ENCODE measurements at regions not wholly inside any gene's neighbourhood (a gene's known extent, or its start where the extent isn't known, plus 50 kb on each side); places are given as distances from the start of the nearest gene placed in this dataset.

- no peak for ATAC-seq
These were observed 355.3 kb downstream of the MSX2 start for GRCh38 chr5:175079707-175080106.

GRCh38 chr5:175070283-175070682 lies 345.9 kb downstream of the MSX2 start:
- TF ChIP-seq PPARA (CRISPR knock-in tag; IDR thresholded peaks at IDR 0.05; ENCODE audit: borderline replicate concordance) (no peak), CREB5 (CRISPR knock-in tag; IDR thresholded peaks at IDR 0.05; ENCODE audit: low read depth) (no peak), CSDC2 (CRISPR knock-in tag; IDR thresholded peaks at IDR 0.05) (no peak), ESRRG (CRISPR knock-in tag; IDR thresholded peaks at IDR 0.05) (no peak), GLIS3 (CRISPR knock-in tag; IDR thresholded peaks at IDR 0.05) (no peak), ZNF70 (CRISPR knock-in tag; IDR thresholded peaks at IDR 0.05) (no peak), ZFP3 (CRISPR knock-in tag; IDR thresholded peaks at IDR 0.05) (no peak), ZNF565 (CRISPR knock-in tag; conservative IDR thresholded peaks at IDR 0.05; ENCODE audit: low read depth) (no peak), OSR1 (CRISPR knock-in tag; IDR thresholded peaks at IDR 0.05) (no peak), CSRNP3 (CRISPR knock-in tag; IDR thresholded peaks at IDR 0.05) (no peak), POU6F1 (CRISPR knock-in tag; IDR thresholded peaks at IDR 0.05; ENCODE audit: borderline replicate concordance, low read depth) (no peak), ISL1 (CRISPR knock-in tag; IDR thresholded peaks at IDR 0.05) (no peak), TOX (CRISPR knock-in tag; IDR thresholded peaks at IDR 0.05; ENCODE audit: borderline replicate concordance) (no peak), TCF4 (CRISPR knock-in tag; IDR thresholded peaks at IDR 0.05; ENCODE audit: borderline replicate concordance) (no peak), SNAI2 (CRISPR knock-in tag; IDR thresholded peaks at IDR 0.05) (no peak), BACH2 (CRISPR knock-in tag; IDR thresholded peaks at IDR 0.05; ENCODE audit: borderline replicate concordance) (no peak), ZFP30 (CRISPR knock-in tag; IDR thresholded peaks at IDR 0.05) (no peak)
- TF ChIP-seq, protein P1, sequence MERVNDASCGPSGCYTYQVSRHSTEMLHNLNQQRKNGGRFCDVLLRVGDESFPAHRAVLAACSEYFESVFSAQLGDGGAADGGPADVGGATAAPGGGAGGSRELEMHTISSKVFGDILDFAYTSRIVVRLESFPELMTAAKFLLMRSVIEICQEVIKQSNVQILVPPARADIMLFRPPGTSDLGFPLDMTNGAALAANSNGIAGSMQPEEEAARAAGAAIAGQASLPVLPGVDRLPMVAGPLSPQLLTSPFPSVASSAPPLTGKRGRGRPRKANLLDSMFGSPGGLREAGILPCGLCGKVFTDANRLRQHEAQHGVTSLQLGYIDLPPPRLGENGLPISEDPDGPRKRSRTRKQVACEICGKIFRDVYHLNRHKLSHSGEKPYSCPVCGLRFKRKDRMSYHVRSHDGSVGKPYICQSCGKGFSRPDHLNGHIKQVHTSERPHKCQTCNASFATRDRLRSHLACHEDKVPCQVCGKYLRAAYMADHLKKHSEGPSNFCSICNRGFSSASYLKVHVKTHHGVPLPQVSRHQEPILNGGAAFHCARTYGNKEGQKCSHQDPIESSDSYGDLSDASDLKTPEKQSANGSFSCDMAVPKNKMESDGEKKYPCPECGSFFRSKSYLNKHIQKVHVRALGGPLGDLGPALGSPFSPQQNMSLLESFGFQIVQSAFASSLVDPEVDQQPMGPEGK (CRISPR knock-in tag; IDR thresholded peaks at IDR 0.05; ENCODE audit: borderline replicate concordance), result no peak
- ATAC-seq, result no peak

More at GRCh38 chr5:175079707-175080106, 355.3 kb downstream of the MSX2 start:
- TF ChIP-seq PPARA (CRISPR knock-in tag; IDR thresholded peaks at IDR 0.05; ENCODE audit: borderline replicate concordance), result no peak
- TF ChIP-seq OSR1 (CRISPR knock-in tag; IDR thresholded peaks at IDR 0.05), result no peak
- no peak for TF ChIP-seq RARB (CRISPR knock-in tag; IDR thresholded peaks at IDR 0.05)
- TF ChIP-seq CREB5 (CRISPR knock-in tag; IDR thresholded peaks at IDR 0.05; ENCODE audit: low read depth), result no peak
- TF ChIP-seq ARNTL (CRISPR knock-in tag; IDR thresholded peaks at IDR 0.05; ENCODE audit: borderline replicate concordance, low read depth), result no peak
- TF ChIP-seq BACH2 (CRISPR knock-in tag; IDR thresholded peaks at IDR 0.05; ENCODE audit: borderline replicate concordance), result no peak
- TF ChIP-seq, protein P1 (CRISPR knock-in tag; IDR thresholded peaks at IDR 0.05; ENCODE audit: borderline replicate concordance), result no peak
- TF ChIP-seq TCF4 (CRISPR knock-in tag; IDR thresholded peaks at IDR 0.05; ENCODE audit: borderline replicate concordance), result no peak
- TF ChIP-seq ISL1 (CRISPR knock-in tag; IDR thresholded peaks at IDR 0.05), result no peak

GRCh38 chr5:175060257-175060656 lies 335.9 kb downstream of the MSX2 start:
- ATAC-seq, result peak; percentile 49

More at GRCh38 chr5:175060257-175060656, 335.9 kb downstream of the MSX2 start:
- no peak for TF ChIP-seq ZFP3 (CRISPR knock-in tag; IDR thresholded peaks at IDR 0.05)
- no peak for TF ChIP-seq GLIS3 (CRISPR knock-in tag; IDR thresholded peaks at IDR 0.05)
- no peak for TF ChIP-seq PPARA (CRISPR knock-in tag; IDR thresholded peaks at IDR 0.05; ENCODE audit: borderline replicate concordance)
- no peak for TF ChIP-seq ISL1 (CRISPR knock-in tag; IDR thresholded peaks at IDR 0.05)
- TF ChIP-seq ARNTL (CRISPR knock-in tag; IDR thresholded peaks at IDR 0.05; ENCODE audit: borderline replicate concordance, low read depth), result no peak
- TF ChIP-seq POU6F1 (CRISPR knock-in tag; IDR thresholded peaks at IDR 0.05; ENCODE audit: borderline replicate concordance, low read depth), result no peak
- no peak for TF ChIP-seq ZNF565 (CRISPR knock-in tag; conservative IDR thresholded peaks at IDR 0.05; ENCODE audit: low read depth)
- TF ChIP-seq, protein P1 (CRISPR knock-in tag; IDR thresholded peaks at IDR 0.05; ENCODE audit: borderline replicate concordance), result no peak
- TF ChIP-seq ZC3H10 (CRISPR knock-in tag; IDR thresholded peaks at IDR 0.05), result no peak
